ENCODE measurements at regions not wholly inside any gene's neighbourhood (a gene's known extent, or its start where the extent isn't known, plus 50 kb on each side); places are given as distances from the start of the nearest gene placed in this dataset.

DNA sequence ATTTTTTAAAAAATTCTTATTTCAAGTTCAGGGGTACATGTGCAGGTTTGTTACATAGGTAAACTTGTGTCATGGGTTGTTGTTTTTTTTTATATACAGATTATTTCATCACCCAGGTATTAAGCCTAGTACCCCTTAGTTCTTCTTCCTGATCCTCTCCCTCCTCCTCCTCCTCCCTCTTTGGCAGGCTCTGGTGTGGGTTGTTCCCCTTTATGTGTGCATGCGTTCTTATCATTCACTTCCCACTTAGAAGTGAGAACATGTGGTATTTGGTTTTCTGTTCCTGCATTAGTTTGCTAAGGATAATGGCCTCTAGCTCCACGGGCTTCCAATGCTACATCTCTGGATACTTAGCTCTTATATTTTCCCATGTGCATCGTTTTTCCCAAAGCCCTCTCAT is 404.4 kb downstream of the HAPSTR1 start:
- no peak overlapping the region for H2AFZ ChIP-seq (ENCODE audit: low read depth, low read length, severe bottlenecking)
- no peak for TF ChIP-seq EZH2phosphoT487 (conservative IDR thresholded peaks at IDR 0.05; ENCODE audit: low read length)
- TF ChIP-seq, protein P1, sequence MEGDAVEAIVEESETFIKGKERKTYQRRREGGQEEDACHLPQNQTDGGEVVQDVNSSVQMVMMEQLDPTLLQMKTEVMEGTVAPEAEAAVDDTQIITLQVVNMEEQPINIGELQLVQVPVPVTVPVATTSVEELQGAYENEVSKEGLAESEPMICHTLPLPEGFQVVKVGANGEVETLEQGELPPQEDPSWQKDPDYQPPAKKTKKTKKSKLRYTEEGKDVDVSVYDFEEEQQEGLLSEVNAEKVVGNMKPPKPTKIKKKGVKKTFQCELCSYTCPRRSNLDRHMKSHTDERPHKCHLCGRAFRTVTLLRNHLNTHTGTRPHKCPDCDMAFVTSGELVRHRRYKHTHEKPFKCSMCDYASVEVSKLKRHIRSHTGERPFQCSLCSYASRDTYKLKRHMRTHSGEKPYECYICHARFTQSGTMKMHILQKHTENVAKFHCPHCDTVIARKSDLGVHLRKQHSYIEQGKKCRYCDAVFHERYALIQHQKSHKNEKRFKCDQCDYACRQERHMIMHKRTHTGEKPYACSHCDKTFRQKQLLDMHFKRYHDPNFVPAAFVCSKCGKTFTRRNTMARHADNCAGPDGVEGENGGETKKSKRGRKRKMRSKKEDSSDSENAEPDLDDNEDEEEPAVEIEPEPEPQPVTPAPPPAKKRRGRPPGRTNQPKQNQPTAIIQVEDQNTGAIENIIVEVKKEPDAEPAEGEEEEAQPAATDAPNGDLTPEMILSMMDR (IDR thresholded peaks at IDR 0.05; ENCODE audit: insufficient read depth, low read length, poor library complexity, severe bottlenecking): no peak
- H3K36me3 ChIP-seq (ENCODE audit: low read length): no peaks in the 10 kb centered on the region
- H3K27ac ChIP-seq (ENCODE audit: low read depth, low read length): no peak overlapping the region
- no peaks in the 10 kb centered on the region for H3K27me3 ChIP-seq (ENCODE audit: low read length)
- H3K9me2 ChIP-seq (replicated peaks; ENCODE audit: insufficient read depth, low read length): no peaks in the 10 kb centered on the region
- H3K4me2 ChIP-seq (ENCODE audit: low read depth, low read length, poor library complexity, severe bottlenecking): no peak overlapping the region
- no peaks in the 10 kb centered on the region for H3K79me2 ChIP-seq (ENCODE audit: insufficient read depth, low read length)
- H3K4me3 ChIP-seq (ENCODE audit: insufficient read depth, low read length, poor library complexity, severe bottlenecking): no peak overlapping the region
- no peaks in the 10 kb centered on the region for H4K20me1 ChIP-seq (ENCODE audit: low read depth, low read length)
- H3F3A ChIP-seq (ENCODE audit: insufficient read depth): no peaks in the 10 kb centered on the region
- no peak overlapping the region for H3K9ac ChIP-seq (ENCODE audit: low read length)
- H3K9me3 ChIP-seq (ENCODE audit: insufficient read depth, low read length): no peaks in the 10 kb centered on the region

DNA sequence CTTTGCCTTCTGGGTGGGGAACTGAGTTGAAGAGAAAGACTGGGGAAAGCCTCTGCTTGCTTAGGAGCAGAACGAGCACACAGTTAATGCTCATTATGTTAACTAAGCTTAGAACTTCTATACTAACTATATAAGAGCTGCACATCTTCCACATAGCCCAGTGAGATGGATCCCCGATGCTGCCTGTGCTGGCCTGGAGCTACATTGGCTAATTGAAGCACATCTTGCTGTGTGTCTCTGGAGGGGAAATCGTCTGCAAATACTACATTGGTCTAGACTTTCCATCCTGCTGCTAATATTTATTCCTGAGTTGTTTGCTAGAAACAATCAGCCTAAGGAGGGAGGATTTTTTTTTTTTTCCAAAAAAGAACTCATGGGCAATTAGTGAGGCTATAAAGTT is 406.3 kb downstream of the HAPSTR1 start:
- no peak for TF ChIP-seq EZH2phosphoT487 (conservative IDR thresholded peaks at IDR 0.05; ENCODE audit: low read length)
- TF ChIP-seq, protein P1 (IDR thresholded peaks at IDR 0.05; ENCODE audit: insufficient read depth, low read length, poor library complexity, severe bottlenecking): no peak
- H3K4me2 ChIP-seq (ENCODE audit: low read depth, low read length, poor library complexity, severe bottlenecking): no peak overlapping the region
- no peaks in the 10 kb centered on the region for H3K27me3 ChIP-seq (ENCODE audit: low read length)

DNA sequence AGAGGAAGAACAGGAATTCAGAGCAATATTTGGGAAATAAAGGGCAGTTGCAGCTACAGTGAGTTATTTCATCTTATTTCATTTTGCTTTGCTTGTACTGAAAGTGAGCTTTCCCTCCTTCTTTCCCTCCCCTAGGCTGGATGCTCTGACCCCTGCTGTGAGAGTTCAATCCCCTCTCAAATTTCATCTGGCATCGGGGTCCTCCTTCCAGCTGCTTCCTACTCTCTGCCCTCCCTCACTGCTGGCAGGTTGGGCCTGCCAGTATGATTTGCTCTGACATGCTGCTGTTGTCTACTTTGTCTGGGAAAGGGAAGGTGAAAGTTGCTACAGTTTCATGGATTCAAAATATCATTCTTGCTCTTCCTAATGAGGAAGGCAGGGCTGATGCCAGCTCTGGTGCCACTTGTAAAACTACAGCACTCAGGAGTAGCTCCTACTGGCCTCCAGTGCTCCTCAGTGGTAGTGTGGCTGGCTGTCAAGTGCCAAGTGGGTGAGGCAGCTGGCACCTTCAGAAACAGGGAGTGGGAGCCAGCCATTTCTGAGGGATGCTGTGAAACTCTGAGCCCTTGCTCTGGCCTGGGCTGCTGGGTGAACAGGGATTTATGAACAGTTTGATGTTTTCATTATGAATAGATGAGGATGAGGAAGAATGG is 408.6 kb downstream of the HAPSTR1 start:
- no peak overlapping the region for H3K4me3 ChIP-seq (ENCODE audit: insufficient read depth, low read length, poor library complexity, severe bottlenecking)
- H2AFZ ChIP-seq (ENCODE audit: low read depth, low read length, severe bottlenecking): no peak overlapping the region
- no peaks in the 10 kb centered on the region for H3K9me2 ChIP-seq (replicated peaks; ENCODE audit: insufficient read depth, low read length)
- H3K27ac ChIP-seq (ENCODE audit: low read depth, low read length): no peak overlapping the region
- H4K20me1 ChIP-seq (ENCODE audit: low read depth, low read length): no peaks in the 10 kb centered on the region
- H3F3A ChIP-seq (ENCODE audit: insufficient read depth): no peaks in the 10 kb centered on the region
- H3K9me3 ChIP-seq (ENCODE audit: insufficient read depth, low read length): no peaks in the 10 kb centered on the region
- H3K36me3 ChIP-seq (ENCODE audit: low read length): no peaks in the 10 kb centered on the region
- no peak overlapping the region for H3K4me2 ChIP-seq (ENCODE audit: low read depth, low read length, poor library complexity, severe bottlenecking)
- no peaks in the 10 kb centered on the region for H3K27me3 ChIP-seq (ENCODE audit: low read length)
- no peaks in the 10 kb centered on the region for H3K79me2 ChIP-seq (ENCODE audit: insufficient read depth, low read length)
- no peak for TF ChIP-seq EZH2phosphoT487 (conservative IDR thresholded peaks at IDR 0.05; ENCODE audit: low read length)
- TF ChIP-seq, protein P1 (IDR thresholded peaks at IDR 0.05; ENCODE audit: insufficient read depth, low read length, poor library complexity, severe bottlenecking): no peak
- no peak overlapping the region for H3K9ac ChIP-seq (ENCODE audit: low read length)

More for the DNA sequence above, 406.3 kb downstream of the HAPSTR1 start:
- Histone ChIP-seq H3F3A (ENCODE audit: insufficient read depth) (no peaks in the 10 kb centered on the region), H3K36me3 (ENCODE audit: low read length) (no peaks in the 10 kb centered on the region), H4K20me1 (ENCODE audit: low read depth, low read length) (no peaks in the 10 kb centered on the region), H3K9me3 (ENCODE audit: insufficient read depth, low read length) (no peaks in the 10 kb centered on the region), H3K27ac (ENCODE audit: low read depth, low read length) (no peak overlapping the region), H3K4me3 (ENCODE audit: insufficient read depth, low read length, poor library complexity, severe bottlenecking) (no peak overlapping the region), H2AFZ (ENCODE audit: low read depth, low read length, severe bottlenecking) (no peak overlapping the region), H3K79me2 (ENCODE audit: insufficient read depth, low read length) (no peaks in the 10 kb centered on the region), H3K9ac (ENCODE audit: low read length) (no peak overlapping the region), H3K9me2 (replicated peaks; ENCODE audit: insufficient read depth, low read length) (no peaks in the 10 kb centered on the region)
